PC-9 (cell line): ENCODE measurements at regions not wholly inside any gene's neighbourhood (a gene's known extent, or its start where the extent isn't known, plus 50 kb on each side); places are given as distances from the start of the nearest gene placed in this dataset.

Experiments
- EZH2 ChIP-seq: fragments of 200-600 bp; sonication (generic); IDR thresholded peaks from 2 replicates; pipeline ENCODE4 v1.8.0; 2017; ENCODE audit warnings: antibody characterized with exemption, low read depth
- TF ChIP-seq, protein P1 (sequence below): fragments of 200-600 bp; sonication (generic); conservative IDR thresholded peaks from 2 replicates; pipeline ENCODE4 v1.6.1; 2017; ENCODE audit warnings: mixed run types, antibody characterized with exemption, mild to moderate bottlenecking, moderate library complexity

- TF ChIP-seq, protein P1, sequence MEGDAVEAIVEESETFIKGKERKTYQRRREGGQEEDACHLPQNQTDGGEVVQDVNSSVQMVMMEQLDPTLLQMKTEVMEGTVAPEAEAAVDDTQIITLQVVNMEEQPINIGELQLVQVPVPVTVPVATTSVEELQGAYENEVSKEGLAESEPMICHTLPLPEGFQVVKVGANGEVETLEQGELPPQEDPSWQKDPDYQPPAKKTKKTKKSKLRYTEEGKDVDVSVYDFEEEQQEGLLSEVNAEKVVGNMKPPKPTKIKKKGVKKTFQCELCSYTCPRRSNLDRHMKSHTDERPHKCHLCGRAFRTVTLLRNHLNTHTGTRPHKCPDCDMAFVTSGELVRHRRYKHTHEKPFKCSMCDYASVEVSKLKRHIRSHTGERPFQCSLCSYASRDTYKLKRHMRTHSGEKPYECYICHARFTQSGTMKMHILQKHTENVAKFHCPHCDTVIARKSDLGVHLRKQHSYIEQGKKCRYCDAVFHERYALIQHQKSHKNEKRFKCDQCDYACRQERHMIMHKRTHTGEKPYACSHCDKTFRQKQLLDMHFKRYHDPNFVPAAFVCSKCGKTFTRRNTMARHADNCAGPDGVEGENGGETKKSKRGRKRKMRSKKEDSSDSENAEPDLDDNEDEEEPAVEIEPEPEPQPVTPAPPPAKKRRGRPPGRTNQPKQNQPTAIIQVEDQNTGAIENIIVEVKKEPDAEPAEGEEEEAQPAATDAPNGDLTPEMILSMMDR: no peak
- no peak for TF ChIP-seq EZH2
These were observed 552.2 kb upstream of the ZNF462 start for GRCh38 chr9:106310782-106311181.
